HG03565 (cell line): ENCODE measurements at regions not wholly inside any gene's neighbourhood (a gene's known extent, or its start where the extent isn't known, plus 50 kb on each side); places are given as distances from the start of the nearest gene placed in this dataset.
"Not testable (repeated sequence)": the region's sequence is repeated elsewhere in the genome, so short reads cannot be mapped to it uniquely, and the experiment has no call there.

Experiments used
- ATAC-seq: cut with Tn5 transposase; IDR thresholded peaks from one replicate; pipeline ENCODE4 v1.9.1; 2021; ENCODE audit warnings: mild to moderate bottlenecking, moderate library complexity; ENCODE audit not compliant: unreplicated experiment

GRCh38 chr6:94713446-94713845, 863.9 kb upstream of the MANEA start:
- no peak for ATAC-seq

DNA sequence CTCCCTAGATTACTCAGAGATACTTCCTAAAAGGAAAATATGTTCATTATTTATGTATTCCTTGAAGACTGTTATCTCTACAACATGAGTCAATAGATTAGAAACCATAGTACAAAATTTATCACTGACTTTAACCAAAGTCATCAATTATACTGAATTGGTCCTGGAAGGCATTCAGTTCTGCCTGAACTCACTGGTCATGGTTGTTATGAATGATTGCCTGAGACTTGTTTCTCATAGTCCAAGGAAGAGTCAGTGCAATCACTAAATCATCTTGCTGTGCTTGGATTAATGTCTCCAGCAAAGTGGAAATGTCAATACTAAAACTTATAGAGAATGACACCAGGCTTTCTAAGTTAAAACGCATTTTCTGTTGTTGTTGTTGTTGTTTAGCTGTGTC, 878.6 kb upstream of the MANEA start:
- no peak for ATAC-seq

DNA sequence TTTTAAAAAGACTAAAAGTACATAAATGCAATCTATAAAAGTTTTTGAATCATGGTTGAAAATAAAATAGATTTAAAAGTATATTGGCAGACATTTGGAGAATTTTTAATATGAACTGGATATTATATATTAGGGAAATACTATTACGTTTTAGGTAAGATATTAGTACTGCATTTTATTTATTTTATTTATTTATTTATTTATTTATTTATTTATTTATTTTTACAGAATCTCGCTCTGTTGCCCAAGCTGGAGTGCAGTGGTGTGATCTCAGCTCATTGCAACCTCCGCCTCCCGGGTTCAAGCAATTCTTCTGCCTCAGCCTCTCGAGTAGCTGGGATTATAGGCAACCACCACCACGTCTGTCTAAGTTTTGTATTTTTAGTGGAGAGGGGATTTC, 890.1 kb upstream of the MANEA start:
- ATAC-seq: not testable (repeated sequence)

GRCh38 chr6:94683409-94683808, 893.9 kb upstream of the MANEA start:
- no peak for ATAC-seq

DNA sequence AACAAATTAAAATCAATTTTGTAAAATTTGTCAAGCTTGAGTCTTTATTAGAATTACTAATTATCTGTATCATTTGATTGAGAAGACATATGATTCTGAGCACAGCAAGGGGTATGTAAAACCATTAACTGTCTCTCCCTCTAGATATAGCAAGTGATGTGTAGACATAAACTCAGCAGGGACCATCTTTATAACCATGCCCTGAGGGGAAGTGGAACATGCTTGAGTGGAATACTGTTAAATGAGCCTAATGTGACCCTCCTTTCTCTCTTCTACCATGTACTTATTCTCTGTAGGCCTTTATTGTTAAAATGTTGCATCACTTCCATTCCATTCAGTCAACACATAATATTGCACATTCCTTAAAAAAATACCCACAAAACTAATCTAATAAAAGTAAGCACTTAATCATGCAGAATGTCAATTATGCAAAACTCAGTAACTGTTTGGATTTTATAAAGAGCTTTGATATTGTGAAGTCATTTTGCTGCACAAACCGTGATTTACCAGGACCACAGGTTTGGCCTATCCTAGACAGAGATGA, 896.6 kb upstream of the MANEA start:
- no peak for ATAC-seq

DNA sequence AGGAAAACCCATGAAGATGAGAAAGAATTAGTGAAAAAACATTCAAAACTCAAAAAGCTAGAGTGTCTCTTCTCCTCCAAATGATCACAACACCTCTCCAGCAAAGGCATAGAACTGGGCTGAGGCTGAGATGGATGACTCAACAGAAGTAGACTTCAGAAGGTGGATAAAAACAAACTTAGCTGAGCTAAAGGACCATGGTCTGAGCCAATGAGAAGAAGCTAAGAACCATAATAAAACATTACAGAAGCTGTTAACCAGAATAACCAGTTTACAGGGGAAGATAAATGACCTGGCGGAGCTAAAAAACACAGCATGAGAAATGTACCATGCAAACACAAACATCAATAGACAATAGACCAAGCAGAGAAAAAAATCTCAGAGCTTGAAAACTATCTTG, 904.1 kb upstream of the MANEA start:
- no peak for ATAC-seq

DNA sequence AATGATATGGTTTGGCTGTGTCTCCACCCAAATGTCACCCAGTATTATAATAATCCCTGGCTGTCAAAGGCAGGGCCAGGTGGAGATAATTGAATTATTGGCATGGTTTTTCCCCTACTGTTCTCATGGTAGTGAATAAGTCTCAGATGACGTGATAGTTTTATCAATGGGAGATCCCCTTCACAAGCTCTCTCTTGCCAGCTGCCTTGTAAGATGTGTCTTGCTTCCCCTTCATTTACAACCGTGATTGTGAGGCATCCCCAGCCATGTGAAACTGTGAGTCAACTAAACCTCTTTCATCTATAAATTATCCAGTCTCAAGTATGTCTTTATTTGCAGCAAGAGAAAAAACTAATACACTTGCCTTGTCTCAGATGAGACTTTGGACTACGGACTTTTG, 907.3 kb upstream of the MANEA start:
- no peak for ATAC-seq

GRCh38 chr6:94668876-94669275, 908.5 kb upstream of the MANEA start:
- ATAC-seq: no peak

GRCh38 chr6:94658929-94659328, 918.4 kb upstream of the MANEA start:
- ATAC-seq: no peak

GRCh38 chr6:94651239-94651638, 926.1 kb upstream of the MANEA start:
- ATAC-seq: no peak

DNA sequence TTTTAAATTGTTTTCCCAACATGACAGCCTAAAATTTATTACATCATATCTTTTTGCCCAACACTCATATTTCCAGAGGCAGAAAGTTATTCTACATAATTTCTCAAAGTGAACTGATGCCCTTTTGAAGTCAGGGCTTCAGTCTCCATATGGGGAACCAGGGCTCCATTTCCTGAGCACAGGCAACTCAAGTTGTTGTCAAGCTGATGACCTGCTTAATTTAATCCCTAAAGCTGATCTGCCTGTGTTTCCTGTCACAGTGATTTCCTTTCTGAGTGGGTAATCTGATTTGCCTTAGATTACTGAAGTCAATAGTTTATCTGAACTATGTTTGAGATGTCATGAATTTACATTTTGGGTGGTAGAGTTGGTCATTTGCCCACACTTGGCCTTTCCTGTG, 932.1 kb upstream of the MANEA start:
- ATAC-seq: no peak

DNA sequence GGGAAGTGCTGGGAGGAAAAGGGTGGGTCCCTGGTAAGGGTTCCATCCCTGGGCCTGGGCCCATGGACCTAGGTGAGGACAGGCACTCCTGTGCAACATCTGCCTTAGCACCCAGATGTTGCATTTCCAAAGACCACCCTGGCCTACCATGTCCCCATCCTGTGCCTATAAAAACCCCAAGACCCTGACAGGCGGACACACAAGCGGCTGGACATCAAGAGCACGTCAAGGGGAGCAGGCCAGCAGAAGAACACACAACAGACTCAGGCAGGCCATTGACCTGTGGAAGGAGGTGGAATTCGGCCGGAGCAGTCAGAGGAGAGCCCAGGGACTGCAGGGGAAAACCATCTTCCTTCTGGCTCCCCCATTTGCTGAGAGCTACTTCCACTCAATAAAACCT, 937.8 kb upstream of the MANEA start:
- no peak for ATAC-seq

GRCh38 chr6:94636780-94637385, 940.5 kb upstream of the MANEA start:
- ATAC-seq: no peak

DNA sequence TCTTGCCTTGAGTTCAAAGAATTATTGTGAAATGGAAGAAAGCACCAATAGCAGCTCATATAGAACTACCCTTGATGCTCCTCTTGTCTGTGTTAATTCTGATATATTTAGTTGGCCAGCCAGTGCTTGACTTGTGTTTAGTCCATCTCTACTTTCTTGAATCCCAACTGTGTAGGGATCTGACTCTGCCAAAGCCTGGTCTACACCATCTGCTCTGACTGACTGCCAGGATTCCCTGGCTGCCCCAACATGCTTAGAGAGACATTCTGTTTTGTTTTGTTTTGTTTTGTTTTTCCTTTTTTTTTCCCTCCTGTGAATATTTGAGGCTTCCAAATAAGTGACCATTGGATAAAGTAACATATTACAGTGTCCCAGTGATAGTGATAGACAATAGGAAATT, 953.7 kb upstream of the MANEA start:
- ATAC-seq: no peak

GRCh38 chr6:94622783-94623182, 954.6 kb upstream of the MANEA start:
- ATAC-seq: no peak

GRCh38 chr6:94600636-94601035, 976.7 kb upstream of the MANEA start:
- no peak for ATAC-seq

GRCh38 chr6:94597487-94597886, 979.8 kb upstream of the MANEA start:
- no peak for ATAC-seq

- no peak for ATAC-seq
Observed at GRCh38 chr6:94590416-94590815, 986.9 kb upstream of the MANEA start.

DNA sequence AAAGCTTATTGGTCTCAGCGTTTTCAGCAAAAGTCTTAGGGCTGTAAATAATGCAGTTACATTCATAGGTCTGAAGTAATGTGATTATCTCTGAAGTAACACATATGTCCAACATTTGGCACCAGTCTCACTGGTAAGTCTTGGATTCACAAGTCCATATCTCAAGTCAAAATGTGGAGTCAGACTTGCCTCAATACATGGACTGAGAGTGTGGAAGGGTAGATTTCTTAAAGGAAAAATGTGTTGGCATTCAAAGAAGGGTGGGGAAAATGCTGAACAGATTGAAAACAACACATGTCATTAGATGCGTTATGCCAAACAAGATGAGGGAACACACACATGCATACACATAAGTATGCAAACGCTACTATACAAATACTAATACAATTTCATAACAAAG, 989.0 kb upstream of the MANEA start:
- no peak for ATAC-seq

- no peak for ATAC-seq
Observed at GRCh38 chr6:94584211-94584610, 993.1 kb upstream of the MANEA start.

GRCh38 chr6:94570581-94570980, 1006.8 kb upstream of the MANEA start:
- ATAC-seq: no peak

DNA sequence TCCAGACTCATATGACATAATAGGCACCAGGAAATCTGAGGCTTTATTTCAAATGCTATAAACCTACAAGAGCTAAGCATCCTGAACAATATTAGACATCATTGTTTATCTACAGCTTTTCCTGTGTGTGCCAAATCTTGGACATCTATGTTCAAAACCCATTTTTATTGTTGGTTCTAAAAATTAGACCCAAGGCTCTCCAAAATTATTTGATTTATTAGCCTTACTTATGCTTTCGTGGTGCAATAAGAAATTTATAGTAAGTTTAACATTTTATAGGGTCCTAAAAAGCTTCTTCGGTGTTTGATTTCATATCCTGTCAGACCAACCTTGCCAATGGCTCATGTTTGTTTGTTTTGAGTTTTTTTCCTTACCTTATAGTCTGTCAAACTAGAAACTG, 1014.5 kb upstream of the MANEA start:
- ATAC-seq: no peak

GRCh38 chr6:94559829-94560537, 1017.4 kb upstream of the MANEA start:
- ATAC-seq: no peak
